Upper lobe of left lung (tissue), 6 donors: ENCODE measurements at regions not wholly inside any gene's neighbourhood (a gene's known extent, or its start where the extent isn't known, plus 50 kb on each side); places are given as distances from the start of the nearest gene placed in this dataset.
A peak's percentile ranks its signal among the peaks of the same experiment; 100 is the strongest.

Experiments used
- ATAC-seq, 2 donors: fragments of 200-7000 bp; cut with Tn5 transposase; one replicate each; pipeline ENCODE4 v1.9.1; 2022; ENCODE audit warnings: mild to moderate bottlenecking in 2 of 2, moderate library complexity in 2 of 2; ENCODE audit not compliant: low FRiP score in 2 of 2
- DNase-seq, 2 donors: peaks; one replicate each; pipeline ENCODE4 v3.0.0-alpha.2; 2019 to 2020
- H3K27ac ChIP-seq, 4 donors: fragments of 200-600 bp; sonication (generic); one replicate each; pipeline ENCODE4 v1.5.1; 2016 to 2019
- H3K27me3 ChIP-seq, 4 donors: fragments of 200-600 bp; sonication (generic); one replicate each; pipeline ENCODE4 v1.5.1; 2017 to 2019
- H3K36me3 ChIP-seq, 4 donors: fragments of 200-600 bp; sonication (generic); one replicate each; pipeline ENCODE4 v1.5.1; 2016 to 2019
- H3K4me1 ChIP-seq, 4 donors: fragments of 200-600 bp; sonication (generic); one replicate each; pipeline ENCODE4 v1.5.1; 2018 to 2019
- H3K4me3 ChIP-seq, 4 donors: fragments of 200-600 bp; sonication (generic); one replicate each; pipeline ENCODE4 v1.5.1; 2017 to 2019; ENCODE audit warnings: mild to moderate bottlenecking in 2 of 4, moderate library complexity in 1 of 4
- H3K9me3 ChIP-seq, 4 donors: fragments of 200-600 bp; sonication (generic); one replicate each; pipeline ENCODE4 v1.5.1; 2018 to 2019
- CTCF ChIP-seq, 6 experiments: fragments of 450-650 bp in 4 of 6; fragments of 200-600 bp in 2 of 6; sonication (generic) in 2 of 6; IDR thresholded peaks; one replicate each; pipeline ENCODE4 v1.5.1; 2016 to 2019; ENCODE audit warnings: antibody characterized with exemption in 6 of 6
- EP300 ChIP-seq, 4 donors: sonication (generic); formaldehyde crosslinking; IDR thresholded peaks; one replicate each; pipeline ENCODE4 v1.5.1; 2017; ENCODE audit warnings: antibody characterized with exemption in 4 of 4, control low read depth in 2 of 4
- POLR2A ChIP-seq, 4 donors: fragments of 450-650 bp; IDR thresholded peaks; one replicate each; pipeline ENCODE4 v1.5.1; 2016 to 2017; ENCODE audit warnings: antibody characterized with exemption in 4 of 4, mild to moderate bottlenecking in 2 of 4
- POLR2AphosphoS5 ChIP-seq, 2 donors: sonication (generic); formaldehyde crosslinking; IDR thresholded peaks; one replicate each; pipeline ENCODE4 v1.5.1; 2017; ENCODE audit warnings: antibody characterized with exemption in 2 of 2
- WGBS, 2 donors: methylation state at CpG; one replicate each; pipeline ENCODE4 v1.1.5; 2017 to 2018; 5-methylcytosine and 5-hydroxymethylcytosine counted together
- donor health status: DM: no; HTN: no; CAD: no; lungs with moderate emphysema.
- donor health status: DM: no; HTN: yes; CAD: no; lungs with severe emphysema.

- TF ChIP-seq POLR2AphosphoS5 (IDR thresholded peaks at IDR 0.05) (no peak), POLR2A (IDR thresholded peaks at IDR 0.05) (no peak), EP300 (IDR thresholded peaks at IDR 0.05) (no peak), CTCF (IDR thresholded peaks at IDR 0.05) (no peak)
- H3K27ac ChIP-seq = no peak overlapping the region
- DNase-seq (no peak), ATAC-seq (no peak)
- no peak overlapping the region for H3K4me3 ChIP-seq
- H3K27me3 ChIP-seq = no peaks in the 10 kb centered on the region
- 60 to 62% methylated on average over 7 of the region's 7 CpGs for WGBS, 2 donors
- no peaks in the 10 kb centered on the region for H3K36me3 ChIP-seq
- H3K4me1 ChIP-seq = no peaks in the 10 kb centered on the region
- H3K9me3 ChIP-seq = no peaks in the 10 kb centered on the region
Measured at GRCh38 chr1:243946253-243946652, 96.2 kb upstream of the AKT3 start.

GRCh38 chr1:243945727-243946126 is 95.7 kb upstream of the AKT3 start:
- no peak for DNase-seq
- TF ChIP-seq POLR2A (IDR thresholded peaks at IDR 0.05) (no peak), POLR2AphosphoS5 (IDR thresholded peaks at IDR 0.05) (no peak), CTCF (IDR thresholded peaks at IDR 0.05) (no peak), EP300 (IDR thresholded peaks at IDR 0.05) (no peak)
- 83 to 100% methylated on average over 4 to 5 of the region's 5 CpGs for WGBS, 2 donors

GRCh38 chr1:243944429-243945160 is 94.6 kb upstream of the AKT3 start:
- Histone ChIP-seq H3K4me3 (no peak overlapping the region), H3K27me3 (no peaks in the 10 kb centered on the region), H3K9me3 (no peaks in the 10 kb centered on the region), H3K36me3 (no peaks in the 10 kb centered on the region), H3K27ac (no peak overlapping the region), H3K4me1 (no peaks in the 10 kb centered on the region)
- 54 to 78% methylated on average over 16 to 21 of the region's 21 CpGs for WGBS, 2 donors
- no peak for DNase-seq
- TF ChIP-seq POLR2AphosphoS5 (IDR thresholded peaks at IDR 0.05) = no peak
- no peak for TF ChIP-seq POLR2A (IDR thresholded peaks at IDR 0.05)
- no peak for TF ChIP-seq CTCF (IDR thresholded peaks at IDR 0.05)
- no peak for TF ChIP-seq EP300 (IDR thresholded peaks at IDR 0.05)
- ATAC-seq = no peak

More at GRCh38 chr1:243945727-243946126, 95.7 kb upstream of the AKT3 start:
- Histone ChIP-seq H3K27ac (no peak overlapping the region), H3K4me1 (no peaks in the 10 kb centered on the region), H3K4me3 (no peak overlapping the region), H3K9me3 (no peaks in the 10 kb centered on the region), H3K27me3 (no peaks in the 10 kb centered on the region), H3K36me3 (no peaks in the 10 kb centered on the region)
- ATAC-seq = no peak

GRCh38 chr1:243943671-243944428 is 93.8 kb upstream of the AKT3 start:
- ATAC-seq = peak in 1 of 2 donors; percentile 13
- no peak for DNase-seq
- Histone ChIP-seq H3K36me3 (no peaks in the 10 kb centered on the region), H3K27me3 (no peaks in the 10 kb centered on the region), H3K4me1 (no peaks in the 10 kb centered on the region), H3K4me3 (no peak overlapping the region), H3K9me3 (no peaks in the 10 kb centered on the region), H3K27ac (no peak overlapping the region)
- TF ChIP-seq POLR2AphosphoS5 (IDR thresholded peaks at IDR 0.05) (no peak), CTCF (IDR thresholded peaks at IDR 0.05) (no peak), EP300 (IDR thresholded peaks at IDR 0.05) (no peak), POLR2A (IDR thresholded peaks at IDR 0.05) (no peak)
- WGBS, 2 donors = 75 to 78% methylated on average over 10 of the region's 10 CpGs
